Sigmoid colon (tissue), 6 donors: ENCODE measurements at regions not wholly inside any gene's neighbourhood (a gene's known extent, or its start where the extent isn't known, plus 50 kb on each side); places are given as distances from the start of the nearest gene placed in this dataset.

Experiments
- DNase-seq: peaks from one replicate; pipeline ENCODE4 v3.0.0-alpha.2; 2019
- H3K27ac ChIP-seq, 4 donors: fragments of 200-600 bp; sonication (generic); one replicate each; pipeline ENCODE4 v1.5.1; 2016 to 2019; ENCODE audit warnings: mild to moderate bottlenecking in 1 of 4
- H3K27me3 ChIP-seq, 3 donors: fragments of 200-600 bp; sonication (generic); one replicate each; pipeline ENCODE4 v1.5.1; 2019; ENCODE audit warnings: mild to moderate bottlenecking in 1 of 3
- H3K36me3 ChIP-seq, 4 donors: fragments of 200-600 bp; sonication (generic); one replicate each; pipeline ENCODE4 v1.5.1; 2016 to 2019
- H3K4me1 ChIP-seq, 4 donors: fragments of 200-600 bp; sonication (generic); one replicate each; pipeline ENCODE4 v1.5.1; 2017 to 2019
- H3K4me3 ChIP-seq, 4 donors: fragments of 200-600 bp; sonication (generic); one replicate each; pipeline ENCODE4 v1.5.1; 2017 to 2019; ENCODE audit warnings: mild to moderate bottlenecking in 2 of 4, moderate library complexity in 1 of 4
- H3K9me3 ChIP-seq, 4 donors: fragments of 200-600 bp in 3 of 4; sonication (generic) in 3 of 4; one replicate each; pipeline versions ENCODE4 v1.5.1 to v1.6.1; 2013 to 2019
- EP300 ChIP-seq, 4 donors: sonication (generic); formaldehyde crosslinking; IDR thresholded peaks; one replicate each; pipeline ENCODE4 v1.6.1; 2017; ENCODE audit warnings: antibody characterized with exemption in 4 of 4
- POLR2A ChIP-seq, 2 donors: fragments of 450-650 bp; IDR thresholded peaks; one replicate each; pipeline ENCODE4 v1.6.1; 2016; ENCODE audit warnings: antibody characterized with exemption in 2 of 2, mild to moderate bottlenecking in 2 of 2, moderate library complexity in 2 of 2
- POLR2AphosphoS5 ChIP-seq, 4 donors: sonication (generic); formaldehyde crosslinking; IDR thresholded peaks; one replicate each; pipeline ENCODE4 v1.6.1; 2017; ENCODE audit warnings: antibody characterized with exemption in 4 of 4
- WGBS, 2 donors: extraction: QIAGEN DNeasy Blood & Tissue Kit; methylation state at CpG; one replicate each; pipeline ENCODE4 v1.1.7; 2013; 5-methylcytosine and 5-hydroxymethylcytosine counted together
- intact Hi-C: fragments of 100-400 bp; cut with DNase I; formaldehyde crosslinking; loops from one replicate; pipeline ENCODE4 v1.15.1; 2023
- TF ChIP-seq, protein P1 (sequence below), 4 experiments: fragments of 450-650 bp in 3 of 4; fragments of 200-600 bp in 1 of 4; IDR thresholded peaks; one replicate each; pipeline ENCODE4 v1.5.1; 2016 to 2019; ENCODE audit warnings: antibody characterized with exemption in 4 of 4, mild to moderate bottlenecking in 3 of 4, moderate library complexity in 2 of 4
- donor health status: healthy with polysubstance abuse.
- donor health status: healthy.

DNA sequence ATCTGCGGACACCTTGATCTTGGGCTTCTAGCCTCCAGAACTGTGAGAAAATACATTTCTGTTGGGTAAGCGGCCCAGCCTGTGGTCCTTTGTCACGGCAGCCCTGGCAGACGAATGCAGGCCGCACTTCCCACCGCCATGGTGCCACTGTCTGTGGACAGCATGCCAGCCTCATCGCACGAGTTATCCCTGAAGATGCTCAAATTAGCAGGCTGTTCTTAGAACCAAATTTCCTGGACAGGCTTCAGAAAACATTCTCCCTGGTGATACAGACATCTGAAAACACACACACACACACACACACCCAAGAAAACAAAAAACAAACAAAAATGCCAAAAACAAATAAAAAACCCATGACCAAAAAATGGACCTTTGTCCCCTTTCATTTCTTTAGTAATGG lies 343.5 kb upstream of the GATB start:
- H3K4me1 ChIP-seq: peaks cover 0 to 28% (median 15%) of the 10 kb centered on the region in 4 donors
- no peak overlapping the region for H3K27ac ChIP-seq
- intact Hi-C loops: no loop called here
- no peaks in the 10 kb centered on the region for H3K36me3 ChIP-seq
- WGBS, 2 donors: 95 to 97% methylated on average over 8 of the region's 8 CpGs
- H3K9me3 ChIP-seq: no peaks in the 10 kb centered on the region
- no peak for DNase-seq
- TF ChIP-seq POLR2AphosphoS5 (IDR thresholded peaks at IDR 0.05) (no peak), POLR2A (IDR thresholded peaks at IDR 0.05) (no peak), EP300 (IDR thresholded peaks at IDR 0.05) (no peak)
- TF ChIP-seq, protein P1, sequence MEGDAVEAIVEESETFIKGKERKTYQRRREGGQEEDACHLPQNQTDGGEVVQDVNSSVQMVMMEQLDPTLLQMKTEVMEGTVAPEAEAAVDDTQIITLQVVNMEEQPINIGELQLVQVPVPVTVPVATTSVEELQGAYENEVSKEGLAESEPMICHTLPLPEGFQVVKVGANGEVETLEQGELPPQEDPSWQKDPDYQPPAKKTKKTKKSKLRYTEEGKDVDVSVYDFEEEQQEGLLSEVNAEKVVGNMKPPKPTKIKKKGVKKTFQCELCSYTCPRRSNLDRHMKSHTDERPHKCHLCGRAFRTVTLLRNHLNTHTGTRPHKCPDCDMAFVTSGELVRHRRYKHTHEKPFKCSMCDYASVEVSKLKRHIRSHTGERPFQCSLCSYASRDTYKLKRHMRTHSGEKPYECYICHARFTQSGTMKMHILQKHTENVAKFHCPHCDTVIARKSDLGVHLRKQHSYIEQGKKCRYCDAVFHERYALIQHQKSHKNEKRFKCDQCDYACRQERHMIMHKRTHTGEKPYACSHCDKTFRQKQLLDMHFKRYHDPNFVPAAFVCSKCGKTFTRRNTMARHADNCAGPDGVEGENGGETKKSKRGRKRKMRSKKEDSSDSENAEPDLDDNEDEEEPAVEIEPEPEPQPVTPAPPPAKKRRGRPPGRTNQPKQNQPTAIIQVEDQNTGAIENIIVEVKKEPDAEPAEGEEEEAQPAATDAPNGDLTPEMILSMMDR (IDR thresholded peaks at IDR 0.05): no peak
- no peak overlapping the region for H3K4me3 ChIP-seq
- no peaks in the 10 kb centered on the region for H3K27me3 ChIP-seq

DNA sequence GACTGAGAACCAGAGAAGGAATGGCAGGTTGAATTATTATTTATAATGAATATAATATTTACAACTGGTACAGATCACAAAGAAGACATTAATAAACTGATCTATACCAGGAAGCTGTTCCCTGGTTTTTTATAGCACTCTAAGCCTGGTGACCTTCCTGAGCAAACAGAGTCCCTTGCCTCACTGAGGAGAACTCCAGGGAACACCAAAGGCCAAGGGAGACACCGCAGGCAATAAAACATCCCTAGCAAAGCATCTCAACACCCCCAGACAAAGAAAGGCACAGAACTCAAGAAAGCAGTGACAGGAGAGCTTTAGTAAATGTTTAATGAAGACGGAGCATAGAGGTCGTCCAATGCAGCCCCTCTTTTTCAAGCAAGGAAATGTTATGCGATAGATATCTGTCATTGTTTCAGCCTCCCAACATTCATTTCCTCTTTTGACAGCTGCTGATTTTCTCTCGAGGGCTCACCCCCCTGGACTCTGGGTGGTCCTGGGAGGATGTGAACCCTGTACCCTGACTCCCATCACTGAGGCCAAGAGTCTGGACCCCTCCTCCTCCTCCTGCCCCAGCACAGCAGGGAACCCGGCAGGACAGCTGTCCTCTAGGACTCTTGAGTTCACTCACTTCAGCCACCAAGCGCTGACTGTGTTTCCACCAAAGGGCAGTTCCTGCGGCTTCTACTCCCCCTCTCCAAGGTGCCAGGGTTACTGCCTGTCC lies 342.5 kb upstream of the GATB start:
- intact Hi-C loops: no loop called here
- no peak for DNase-seq
- H3K36me3 ChIP-seq: no peaks in the 10 kb centered on the region
- H3K9me3 ChIP-seq: no peaks in the 10 kb centered on the region
- 49 to 62% methylated on average over 8 of the region's 8 CpGs for WGBS, 2 donors
- TF ChIP-seq POLR2AphosphoS5 (IDR thresholded peaks at IDR 0.05) (no peak), POLR2A (IDR thresholded peaks at IDR 0.05) (no peak), EP300 (IDR thresholded peaks at IDR 0.05) (no peak)
- TF ChIP-seq, protein P1 (IDR thresholded peaks at IDR 0.05): no peak
- no peak overlapping the region for H3K4me3 ChIP-seq
- H3K4me1 ChIP-seq: peaks cover 0 to 28% (median 9%) of the 10 kb centered on the region in 4 donors
- no peaks in the 10 kb centered on the region for H3K27me3 ChIP-seq
- no peak overlapping the region for H3K27ac ChIP-seq

DNA sequence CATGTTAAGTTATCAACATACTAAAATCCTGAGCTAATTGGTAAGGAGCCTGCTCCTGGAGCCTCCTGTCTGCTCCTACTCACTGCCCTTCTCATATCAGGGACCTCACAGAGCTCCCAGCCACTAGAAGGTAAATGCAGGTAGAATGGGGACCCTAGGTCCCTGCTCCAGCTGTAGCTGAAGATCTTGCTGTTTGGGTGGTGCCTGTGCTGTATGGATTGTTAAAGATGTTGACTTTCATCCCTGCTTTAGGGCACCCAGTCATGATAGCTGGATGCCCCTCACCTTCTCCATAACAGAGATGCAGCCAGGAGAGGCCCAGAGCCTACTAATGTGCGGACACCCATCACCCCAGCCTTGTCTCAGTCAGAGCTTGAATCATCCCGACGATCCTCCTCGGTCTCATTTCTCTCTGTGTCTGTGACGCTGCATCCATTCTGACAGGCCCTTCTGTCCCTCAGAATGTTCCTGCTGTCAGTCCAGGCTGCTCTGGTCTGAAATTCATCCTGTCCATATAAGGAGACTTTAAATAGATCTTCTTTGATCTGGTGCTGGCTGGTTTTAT lies 341.7 kb upstream of the GATB start:
- H3K4me3 ChIP-seq: no peak overlapping the region
- no peak for DNase-seq
- H3K27me3 ChIP-seq: no peaks in the 10 kb centered on the region
- peak overlapping the region in 1 of 4 donors; percentile 4 for H3K27ac ChIP-seq
- H3K4me1 ChIP-seq: peaks cover 0 to 28% (median 8%) of the 10 kb centered on the region in 4 donors
- intact Hi-C loops: no loop called here
- no peaks in the 10 kb centered on the region for H3K9me3 ChIP-seq
- 92 to 95% methylated on average over 5 of the region's 5 CpGs for WGBS, 2 donors
- TF ChIP-seq POLR2A (IDR thresholded peaks at IDR 0.05) (no peak), POLR2AphosphoS5 (IDR thresholded peaks at IDR 0.05) (no peak), EP300 (IDR thresholded peaks at IDR 0.05) (no peak)
- TF ChIP-seq, protein P1 (IDR thresholded peaks at IDR 0.05): no peak
- H3K36me3 ChIP-seq: no peaks in the 10 kb centered on the region

DNA sequence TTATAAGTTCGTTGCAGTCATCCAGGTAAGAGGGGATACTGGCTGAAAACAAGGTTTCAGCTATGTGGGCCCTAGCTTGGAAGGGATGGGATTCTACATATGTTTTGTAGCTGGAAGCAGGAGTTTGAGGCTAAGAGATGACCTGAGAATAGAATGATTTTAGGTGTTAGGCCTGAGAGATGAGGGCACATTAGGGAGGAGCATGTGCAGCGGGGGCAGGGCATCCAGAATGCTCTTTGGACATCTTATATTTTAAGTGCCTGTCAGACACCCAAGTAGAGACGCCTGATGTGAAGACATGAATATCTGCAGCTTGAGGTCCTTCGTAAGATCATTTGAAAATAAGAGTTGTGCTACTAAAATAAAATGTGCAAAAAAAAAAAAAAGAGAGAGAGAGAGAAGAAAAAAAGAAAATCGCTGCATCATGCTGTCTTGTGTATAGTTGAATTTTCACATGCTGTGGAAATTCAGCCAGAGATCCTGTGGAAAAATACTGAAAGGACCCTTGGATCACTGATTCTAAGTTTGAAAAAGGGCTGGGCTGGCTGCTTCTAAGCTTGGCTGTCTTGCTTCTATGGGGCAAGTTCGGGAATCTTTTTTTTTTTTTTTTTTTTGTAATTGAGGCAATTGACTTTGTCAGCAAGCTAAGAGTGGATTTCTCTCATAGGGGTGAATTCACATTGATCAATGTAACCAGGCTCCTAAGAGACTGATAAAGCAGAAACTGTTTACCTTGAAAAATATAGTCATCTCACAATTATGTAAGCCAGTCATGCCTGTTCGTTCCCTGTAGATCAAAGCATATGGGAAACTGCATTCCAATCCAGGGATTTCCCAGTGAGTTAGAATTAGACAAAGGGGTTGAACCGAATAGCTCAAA lies 341.0 kb upstream of the GATB start:
- Histone ChIP-seq H3K27me3 (no peaks in the 10 kb centered on the region), H3K36me3 (no peaks in the 10 kb centered on the region), H3K27ac (peak overlapping the region in 1 of 4 donors; percentile 4), H3K4me3 (no peak overlapping the region), H3K9me3 (no peaks in the 10 kb centered on the region), H3K4me1 (peaks cover 0 to 21% (median 5%) of the 10 kb centered on the region in 4 donors)
- WGBS, 2 donors: 77 to 81% methylated on average over 8 of the region's 8 CpGs
- TF ChIP-seq, protein P1 (IDR thresholded peaks at IDR 0.05): no peak
- TF ChIP-seq EP300 (IDR thresholded peaks at IDR 0.05) (no peak), POLR2A (IDR thresholded peaks at IDR 0.05) (no peak), POLR2AphosphoS5 (IDR thresholded peaks at IDR 0.05) (no peak)
- intact Hi-C loops: no loop called here
- DNase-seq: no peak
